GM18861 (cell line): ENCODE measurements at regions not wholly inside any gene's neighbourhood (a gene's known extent, or its start where the extent isn't known, plus 50 kb on each side); places are given as distances from the start of the nearest gene placed in this dataset.

Experiments
- ATAC-seq: cut with Tn5 transposase; IDR thresholded peaks from one replicate; pipeline ENCODE4 v1.9.1; 2021; ENCODE audit not compliant: unreplicated experiment

GRCh38 chr1:90782046-90782445, 64.9 kb upstream of the BARHL2 start:
- ATAC-seq, result no peak

GRCh38 chr1:90781534-90781933, 64.4 kb upstream of the BARHL2 start:
- no peak for ATAC-seq

- ATAC-seq, result no peak
Observed at GRCh38 chr1:90780981-90781380, 63.9 kb upstream of the BARHL2 start.

GRCh38 chr1:90779573-90779972, 62.5 kb upstream of the BARHL2 start:
- ATAC-seq, result no peak

- ATAC-seq, result no peak
Observed at GRCh38 chr1:90778486-90778885, 61.4 kb upstream of the BARHL2 start.

GRCh38 chr1:90773812-90774211, 56.7 kb upstream of the BARHL2 start:
- ATAC-seq, result no peak

- no peak for ATAC-seq
Observed at GRCh38 chr1:90768826-90769225, 51.7 kb upstream of the BARHL2 start.

- ATAC-seq, result no peak
Observed at GRCh38 chr1:90768098-90768497, 51.0 kb upstream of the BARHL2 start.
